ENCODE measurements at regions not wholly inside any gene's neighbourhood (a gene's known extent, or its start where the extent isn't known, plus 50 kb on each side); places are given as distances from the start of the nearest gene placed in this dataset.

GRCh38 chr9:28179893-28180292 lies 606.6 kb upstream of the C9orf72 start:
- H3K4me3 ChIP-seq (replicated peaks in 1 of 3) = no peak overlapping the region
- H3K9me3 ChIP-seq = no peaks in the 10 kb centered on the region
- H3K27ac ChIP-seq = no peak overlapping the region
- no peaks in the 10 kb centered on the region for H3K27me3 ChIP-seq
- DNase-seq = no peak
- 91 to 94% methylated on average over 2 of the region's 2 CpGs for WGBS, 2 donors
- no peaks in the 10 kb centered on the region for H3K4me1 ChIP-seq
- no peaks in the 10 kb centered on the region for H3K36me3 ChIP-seq
- TF ChIP-seq POLR2A (IDR thresholded peaks at IDR 0.05) (no peak), CTCF (IDR thresholded peaks at IDR 0.05) (no peak)
- intact Hi-C loops (cut with DNase I) = no loop called here

GRCh38 chr9:28190981-28191380 lies 617.7 kb upstream of the C9orf72 start:
- no peaks in the 10 kb centered on the region for H3K27me3 ChIP-seq
- H3K27ac ChIP-seq = no peak overlapping the region
- H3K9me3 ChIP-seq = no peaks in the 10 kb centered on the region
- intact Hi-C loops (cut with DNase I) = no loop called here
- no peaks in the 10 kb centered on the region for H3K4me1 ChIP-seq
- WGBS, 2 donors = 69 to 86% methylated on average over 2 of the region's 2 CpGs
- DNase-seq = no peak
- H3K4me3 ChIP-seq (replicated peaks in 1 of 3) = no peak overlapping the region
- no peaks in the 10 kb centered on the region for H3K36me3 ChIP-seq
- TF ChIP-seq CTCF (IDR thresholded peaks at IDR 0.05) (no peak), POLR2A (IDR thresholded peaks at IDR 0.05) (no peak)

DNA sequence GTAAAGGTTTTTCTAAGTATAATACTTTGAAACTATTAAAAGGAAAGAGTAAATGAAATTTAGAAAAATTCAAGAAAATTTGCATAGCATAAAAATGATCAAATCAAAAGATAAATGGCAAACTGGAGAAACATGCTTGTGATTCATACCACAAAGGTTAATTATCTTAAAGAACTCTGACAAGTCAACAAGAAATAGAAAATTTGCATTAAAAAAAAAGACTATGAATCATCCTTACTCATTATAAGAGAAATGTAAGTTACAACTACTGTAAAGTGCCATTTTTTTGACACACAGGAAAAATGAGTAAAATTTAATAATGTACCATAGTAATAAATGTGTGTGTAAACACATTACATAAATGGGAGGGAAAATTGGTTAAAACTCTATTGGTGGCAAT lies 624.4 kb upstream of the C9orf72 start:
- TF ChIP-seq POLR2A (IDR thresholded peaks at IDR 0.05) (no peak), CTCF (IDR thresholded peaks at IDR 0.05) (no peak)
- no peaks in the 10 kb centered on the region for H3K36me3 ChIP-seq
- no peaks in the 10 kb centered on the region for H3K9me3 ChIP-seq
- intact Hi-C loops (cut with DNase I) = no loop called here
- DNase-seq = no peak
- H3K4me3 ChIP-seq (replicated peaks in 1 of 3) = no peak overlapping the region
- no peaks in the 10 kb centered on the region for H3K27me3 ChIP-seq
- H3K27ac ChIP-seq = no peak overlapping the region
- H3K4me1 ChIP-seq = no peaks in the 10 kb centered on the region

DNA sequence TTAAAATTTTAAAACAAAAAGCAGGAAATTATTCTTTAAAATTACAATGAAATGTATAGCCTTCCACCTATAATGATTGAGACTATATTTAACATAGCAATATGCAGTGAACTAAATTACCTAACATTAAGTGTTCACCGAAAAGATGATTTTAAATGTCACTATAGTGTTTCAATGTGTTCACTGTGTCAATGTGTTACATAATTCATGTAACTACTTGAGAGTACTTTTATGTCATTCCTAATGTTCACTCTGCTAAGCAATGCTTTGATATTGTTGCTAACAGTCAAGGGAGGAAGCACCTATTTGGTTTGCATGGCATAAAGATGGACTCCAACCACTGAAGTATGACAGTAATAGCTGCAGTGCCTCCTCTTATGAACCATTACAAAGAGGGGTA lies 629.8 kb upstream of the C9orf72 start:
- H3K9me3 ChIP-seq = no peaks in the 10 kb centered on the region
- intact Hi-C loops (cut with DNase I) = no loop called here
- WGBS, 2 donors = 92 to 93% methylated on average over 1 of the region's 1 CpG
- TF ChIP-seq POLR2A (IDR thresholded peaks at IDR 0.05) = no peak
- no peak overlapping the region for H3K27ac ChIP-seq
- no peak for DNase-seq
- H3K4me3 ChIP-seq (replicated peaks in 1 of 3) = no peak overlapping the region
- H3K36me3 ChIP-seq = no peaks in the 10 kb centered on the region
- H3K27me3 ChIP-seq = no peaks in the 10 kb centered on the region
- H3K4me1 ChIP-seq = peaks cover 4% of the 10 kb centered on the region in 2 donors

DNA sequence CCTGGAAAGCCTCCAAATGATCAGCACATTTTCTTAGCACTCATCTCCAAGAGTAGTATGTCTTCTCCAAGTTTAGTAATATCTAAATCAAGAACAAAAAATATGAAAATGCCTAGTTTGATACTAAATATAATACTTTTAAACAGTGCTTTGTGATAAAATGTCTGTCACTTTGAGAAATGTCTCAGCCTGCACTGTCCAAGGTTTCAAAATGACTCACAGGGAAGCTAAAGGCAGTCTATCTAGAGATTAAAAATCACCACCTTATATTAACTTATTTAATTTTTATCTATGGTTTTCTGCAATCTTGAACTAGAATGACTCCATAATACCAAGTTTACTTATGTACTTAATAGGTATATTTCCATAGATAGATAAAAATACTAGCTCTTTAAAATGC lies 633.0 kb upstream of the C9orf72 start:
- Histone ChIP-seq H3K36me3 (no peaks in the 10 kb centered on the region), H3K27ac (no peak overlapping the region), H3K9me3 (no peaks in the 10 kb centered on the region), H3K4me1 (peaks cover 8% of the 10 kb centered on the region in 2 donors), H3K27me3 (no peaks in the 10 kb centered on the region), H3K4me3 (replicated peaks in 1 of 3) (no peak overlapping the region)
- no peak for DNase-seq
- no peak for TF ChIP-seq POLR2A (IDR thresholded peaks at IDR 0.05)
- TF ChIP-seq CTCF (IDR thresholded peaks at IDR 0.05) = no peak
- intact Hi-C loops (cut with DNase I) = no loop called here

DNA sequence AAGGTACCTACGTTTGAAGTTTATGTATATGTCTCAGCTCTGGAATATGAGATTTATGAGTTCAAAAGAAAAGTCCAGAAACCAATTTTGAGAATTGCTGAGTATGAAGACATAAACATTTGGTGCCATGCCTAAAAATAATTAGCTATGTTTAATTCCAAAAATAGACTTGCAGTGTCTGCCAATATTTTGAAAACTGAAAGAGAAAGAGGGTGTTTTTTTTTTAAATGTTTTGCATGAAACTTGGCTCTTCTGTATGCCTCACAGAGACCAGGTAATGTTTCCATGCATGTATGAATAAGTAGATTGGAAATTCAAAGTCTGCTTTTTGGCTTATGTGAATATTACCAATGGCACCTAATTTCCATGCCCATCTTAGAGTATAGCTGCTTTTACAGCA lies 634.4 kb upstream of the C9orf72 start:
- WGBS, 2 donors = 60 to 72% methylated on average over 1 of the region's 1 CpG
- intact Hi-C loops (cut with DNase I) = no loop called here

More for the DNA sequence above, 634.4 kb upstream of the C9orf72 start:
- no peaks in the 10 kb centered on the region for H3K9me3 ChIP-seq
- no peaks in the 10 kb centered on the region for H3K27me3 ChIP-seq
- H3K36me3 ChIP-seq = no peaks in the 10 kb centered on the region
- H3K27ac ChIP-seq = peak overlapping the region in 1 of 3 donors; percentile 17
- TF ChIP-seq POLR2A (IDR thresholded peaks at IDR 0.05) (no peak), CTCF (IDR thresholded peaks at IDR 0.05) (no peak)
- H3K4me3 ChIP-seq (replicated peaks in 1 of 3) = no peak overlapping the region
- no peak for DNase-seq
- H3K4me1 ChIP-seq = peaks cover 8 to 12% of the 10 kb centered on the region in 2 donors

Measured in thyroid gland (tissue), 4 donors.